Tibial nerve (tissue), 3 donors: ENCODE measurements at regions not wholly inside any gene's neighbourhood (a gene's known extent, or its start where the extent isn't known, plus 50 kb on each side); places are given as distances from the start of the nearest gene placed in this dataset.

Experiments
- CTCF ChIP-seq, 5 experiments: fragments of 200-600 bp in 3 of 5; fragments of 450-650 bp in 2 of 5; sonication (generic) in 3 of 5; IDR thresholded peaks; one replicate each; pipeline ENCODE4 v1.5.1; 2016 to 2019; ENCODE audit warnings: antibody characterized with exemption in 5 of 5, mild to moderate bottlenecking in 3 of 5, moderate library complexity in 2 of 5
- POLR2A ChIP-seq, 2 donors: fragments of 450-650 bp; IDR thresholded peaks; one replicate each; pipeline ENCODE4 v1.6.1; 2017; ENCODE audit warnings: antibody characterized with exemption in 2 of 2, mild to moderate bottlenecking in 2 of 2, moderate library complexity in 2 of 2

GRCh38 chr2:118711603-118712002 is 135.8 kb downstream of the EN1 start:
- TF ChIP-seq CTCF (IDR thresholded peaks at IDR 0.05) (no peak), POLR2A (IDR thresholded peaks at IDR 0.05) (no peak)
